IMR-90 (cell line): ENCODE measurements at regions not wholly inside any gene's neighbourhood (a gene's known extent, or its start where the extent isn't known, plus 50 kb on each side); places are given as distances from the start of the nearest gene placed in this dataset.

Experiments used
- ATAC-seq: fragments of 200-7000 bp; cut with Tn5 transposase; 2 replicates; pipeline ENCODE4 v1.9.1; 2020; ENCODE audit warnings: low read depth, mild to moderate bottlenecking, moderate library complexity
- BruUV-seq: library from RNA; stranded (reverse); fragments of 400-500 nt; replicated peaks from 2 replicates; lab custom pipeline; 2021; lab: Mats Ljungman, UMichigan
- CTCF ChIA-PET: fragments of 300-600 bp; formaldehyde crosslinking; extraction: SDS; loops from one replicate; lab custom pipeline; 2021; ENCODE audit warnings: antibody characterized with exemption; lab: Yijun Ruan, JAX
- POLR2A ChIA-PET: fragments of 300-600 bp; sonication (Branson Sonifier 250); formaldehyde crosslinking; loops from one replicate; lab custom pipeline; 2022; ENCODE audit warnings: antibody characterized with exemption; ENCODE audit not compliant: unreplicated experiment; lab: Charles Lee
- DNase-seq: peaks from one replicate; pipeline ENCODE4 v3.0.0; 2013
- H2AFZ ChIP-seq: replicated peaks from 2 replicates; pipeline ENCODE3; 2013; ENCODE audit warnings: low read length, mild to moderate bottlenecking; ENCODE audit not compliant: poor library complexity
- H2AK5ac ChIP-seq: 2 replicates; pipeline ENCODE4 v1.6.1; 2013; ENCODE audit warnings: low read depth, low read length, inconsistent platforms
- H2AK9ac ChIP-seq: replicated peaks from 2 replicates; pipeline ENCODE3; 2013; ENCODE audit warnings: mild to moderate bottlenecking, low read depth, low read length, moderate library complexity; ENCODE audit not compliant: poor library complexity
- H2BK120ac ChIP-seq: 2 replicates; pipeline ENCODE4 v1.6.1; 2013; ENCODE audit warnings: low read depth, low read length, inconsistent platforms
- H2BK15ac ChIP-seq: 3 replicates; pipeline ENCODE4 v1.6.1; 2013; ENCODE audit warnings: low read depth, low read length, inconsistent platforms
- H2BK20ac ChIP-seq: 2 replicates; pipeline ENCODE4 v1.6.1; 2013; ENCODE audit warnings: low read depth, mild to moderate bottlenecking, inconsistent platforms, low read length, moderate library complexity
- H2BK5ac ChIP-seq: 2 replicates; pipeline ENCODE4 v1.6.1; 2013; ENCODE audit warnings: mild to moderate bottlenecking, low read depth, low read length, inconsistent platforms; ENCODE audit not compliant: poor library complexity, severe bottlenecking
- H3K14ac ChIP-seq: replicated peaks from 2 replicates; pipeline ENCODE4 v1.6.1; 2013; ENCODE audit warnings: low read depth, low read length, inconsistent platforms
- H3K18ac ChIP-seq: 2 replicates; pipeline ENCODE4 v1.6.1; 2013; ENCODE audit warnings: low read depth, low read length, control low read depth
- H3K23ac ChIP-seq: 2 replicates; pipeline ENCODE4 v1.6.1; 2013; ENCODE audit warnings: low read depth, low read length, inconsistent platforms
- H3K27ac ChIP-seq: 2 replicates; pipeline ENCODE4 v1.5.1; 2013; ENCODE audit warnings: mild to moderate bottlenecking, control low read depth, low read length; ENCODE audit not compliant: insufficient read depth
- H3K27me3 ChIP-seq: 2 replicates; pipeline ENCODE4 v1.6.1; 2013; ENCODE audit warnings: low read length; ENCODE audit not compliant: control insufficient read depth, insufficient read depth
- H3K36me3 ChIP-seq: 2 replicates; pipeline ENCODE4 v1.6.1; 2013; ENCODE audit warnings: low read length, mixed read lengths; ENCODE audit not compliant: control insufficient read depth, insufficient read depth
- H3K4ac ChIP-seq: 2 replicates; pipeline ENCODE4 v1.6.1; 2013; ENCODE audit warnings: low read depth, low read length, inconsistent platforms
- H3K4me1 ChIP-seq: 2 replicates; pipeline ENCODE4 v1.6.1; 2013; ENCODE audit warnings: low read length, mixed read lengths; ENCODE audit not compliant: control insufficient read depth, insufficient read depth
- H3K4me2 ChIP-seq: 2 replicates; pipeline ENCODE4 v1.6.1; 2013; ENCODE audit warnings: low read depth, mild to moderate bottlenecking, control low read depth, low read length, moderate library complexity
- H3K4me3 ChIP-seq: 2 replicates; pipeline ENCODE4 v1.5.1; 2013; ENCODE audit warnings: low read depth, mild to moderate bottlenecking, control low read depth, low read length, moderate library complexity; ENCODE audit not compliant: insufficient read depth
- H3K56ac ChIP-seq: 2 replicates; pipeline ENCODE4 v1.6.1; 2013; ENCODE audit warnings: low read length, inconsistent platforms; ENCODE audit not compliant: insufficient read depth; ENCODE audit errors: extremely low read depth
- H3K79me1 ChIP-seq, 2 experiments: 2 replicates each; pipeline ENCODE4 v1.6.1; 2013; ENCODE audit warnings: low read length in 2 of 2, inconsistent platforms in 1 of 2, low read depth in 1 of 2
- H3K9ac ChIP-seq: 2 replicates; pipeline ENCODE4 v1.6.1; 2013; ENCODE audit warnings: low read depth, low read length, control low read depth
- H3K9me1 ChIP-seq: 2 replicates; pipeline ENCODE4 v1.6.1; 2013; ENCODE audit warnings: low read length, inconsistent platforms; ENCODE audit not compliant: insufficient read depth
- H3K9me3 ChIP-seq: 2 replicates; pipeline ENCODE4 v1.6.1; 2013; ENCODE audit warnings: low read length; ENCODE audit not compliant: control insufficient read depth, insufficient read depth
- H4K20me1 ChIP-seq: 2 replicates; pipeline ENCODE4 v1.6.1; 2013; ENCODE audit warnings: low read length, inconsistent platforms; ENCODE audit not compliant: insufficient read depth
- H4K5ac ChIP-seq: 2 replicates; pipeline ENCODE4 v1.6.1; 2013; ENCODE audit warnings: mild to moderate bottlenecking, low read depth, low read length, control low read depth
- H4K8ac ChIP-seq, 2 experiments: 2 replicates each; pipeline ENCODE4 v1.6.1; 2013; ENCODE audit warnings: low read depth in 2 of 2, low read length in 2 of 2, control low read depth in 1 of 2, inconsistent platforms in 1 of 2
- H4K91ac ChIP-seq: 2 replicates; pipeline ENCODE4 v1.6.1; 2013; ENCODE audit warnings: low read depth, low read length, inconsistent platforms; ENCODE audit not compliant: insufficient read depth
- BHLHE40 ChIP-seq: fragments of 150-350 bp; IDR thresholded peaks from 2 replicates; pipeline ENCODE4 v1.6.1; 2016; ENCODE audit warnings: mild to moderate bottlenecking, low read depth, low read length
- CEBPB ChIP-seq: IDR thresholded peaks from 2 replicates; pipeline ENCODE4 v1.6.1; 2012; ENCODE audit warnings: low read depth, low read length, improper control_type of control experiment
- CHD1 ChIP-seq: IDR thresholded peaks from 2 replicates; pipeline ENCODE4 v1.6.1; 2012; ENCODE audit warnings: low read depth, low read length, improper control_type of control experiment
- ELK1 ChIP-seq: fragments of 150-350 bp; IDR thresholded peaks from 2 replicates; pipeline ENCODE4 v1.6.1; 2016; ENCODE audit warnings: low read depth, mild to moderate bottlenecking, low read length, moderate library complexity, borderline replicate concordance
- MAFK ChIP-seq: IDR thresholded peaks from 2 replicates; pipeline ENCODE4 v1.6.1; 2012; ENCODE audit warnings: low read depth, low read length, improper control_type of control experiment
- POLR2A ChIP-seq: IDR thresholded peaks from 2 replicates; pipeline ENCODE4 v1.6.1; 2012; ENCODE audit warnings: mild to moderate bottlenecking, low read depth, low read length
- RAD21 ChIP-seq: IDR thresholded peaks from 2 replicates; pipeline ENCODE4 v1.6.1; 2012; ENCODE audit warnings: low read length, improper control_type of control experiment
- RFX5 ChIP-seq: IDR thresholded peaks from 2 replicates; pipeline ENCODE4 v1.8.0; 2012; ENCODE audit warnings: low read depth, mild to moderate bottlenecking, low read length, moderate library complexity
- SMC3 ChIP-seq: fragments of 150-350 bp; IDR thresholded peaks from 2 replicates; pipeline ENCODE4 v1.6.1; 2016; ENCODE audit warnings: low read depth, mild to moderate bottlenecking, antibody characterized with exemption, low read length, moderate library complexity
- USF2 ChIP-seq: fragments of 150-350 bp; IDR thresholded peaks from 2 replicates; pipeline ENCODE4 v1.6.1; 2017; ENCODE audit warnings: mild to moderate bottlenecking, antibody characterized with exemption, low read length, low read depth
- WGBS, 2 experiments: methylation state at CpG; one replicate each; pipeline versions ENCODE4 v1.1.5 to v1.1.7; 2013; ENCODE audit warnings: missing lambda C conversion rate in 2 of 2; ENCODE audit not compliant: insufficient read length in 1 of 2; ENCODE audit errors: extremely low coverage in 2 of 2; 5-methylcytosine and 5-hydroxymethylcytosine counted together
- dilution Hi-C: fragments of 300-500 bp; cut with HindIII; formaldehyde crosslinking; loops from one replicate; pipeline ENCODE4 v1.14.3; 2018; ENCODE audit warnings: low sequenced_read_pairs; ENCODE audit not compliant: unreplicated experiment
- in situ Hi-C: fragments of 300-500 bp; cut with MboI; formaldehyde crosslinking; loops from 3 replicates; pipeline ENCODE4 v1.14.3; 2019; ENCODE audit warnings: low sequenced_read_pairs, inconsistent platforms, mixed read lengths
- intact Hi-C: fragments of 100-400 bp; cut with micrococcal nuclease; formaldehyde crosslinking; loops from 2 replicates; pipeline ENCODE4 v1.10.0; 2022
- TF ChIP-seq, protein P1 (sequence below): conservative IDR thresholded peaks from 2 replicates; pipeline ENCODE4 v1.5.1; 2012; ENCODE audit warnings: mild to moderate bottlenecking, low read depth, low read length, improper control_type of control experiment

GRCh38 chr4:167745024-167745687 is 347.2 kb upstream of the ANXA10 start:
- H3K4ac ChIP-seq: no peak overlapping the region
- DNase-seq (no peak), ATAC-seq (no peak)
- in situ Hi-C loops (no loop called here), dilution Hi-C loops (no loop called here), intact Hi-C loops (no loop called here)
- H3K9me1 ChIP-seq: no peaks in the 10 kb centered on the region
- no peaks in the 10 kb centered on the region for H3K4me1 ChIP-seq
- no TSS peak for BruUV-seq
- no peak overlapping the region for H2AK5ac ChIP-seq
- H3K18ac ChIP-seq: no peak overlapping the region
- H3K56ac ChIP-seq: no peak overlapping the region
- H3K4me3 ChIP-seq: no peak overlapping the region
- H3K79me1 ChIP-seq: no peaks in the 10 kb centered on the region
- CTCF ChIA-PET: interaction anchor here (0.6 kb wide), 1 partner anchor 288 kb away, joined by 11 read pairs; no protein-coding TSS in a partner anchor
- H4K91ac ChIP-seq: no peak overlapping the region
- no peaks in the 10 kb centered on the region for H3K27me3 ChIP-seq
- H3K9me3 ChIP-seq: no peaks in the 10 kb centered on the region
- no peak overlapping the region for H4K8ac ChIP-seq
- POLR2A ChIA-PET: no interaction called here
- no peak overlapping the region for H3K9ac ChIP-seq
- H2BK15ac ChIP-seq: no peak overlapping the region
- TF ChIP-seq BHLHE40 (no peak), RAD21 (no peak), CEBPB (no peak), RFX5 (no peak), USF2 (no peak), CHD1 (no peak), ELK1 (no peak), POLR2A (no peak), MAFK (no peak), SMC3 (no peak)
- TF ChIP-seq, protein P1, sequence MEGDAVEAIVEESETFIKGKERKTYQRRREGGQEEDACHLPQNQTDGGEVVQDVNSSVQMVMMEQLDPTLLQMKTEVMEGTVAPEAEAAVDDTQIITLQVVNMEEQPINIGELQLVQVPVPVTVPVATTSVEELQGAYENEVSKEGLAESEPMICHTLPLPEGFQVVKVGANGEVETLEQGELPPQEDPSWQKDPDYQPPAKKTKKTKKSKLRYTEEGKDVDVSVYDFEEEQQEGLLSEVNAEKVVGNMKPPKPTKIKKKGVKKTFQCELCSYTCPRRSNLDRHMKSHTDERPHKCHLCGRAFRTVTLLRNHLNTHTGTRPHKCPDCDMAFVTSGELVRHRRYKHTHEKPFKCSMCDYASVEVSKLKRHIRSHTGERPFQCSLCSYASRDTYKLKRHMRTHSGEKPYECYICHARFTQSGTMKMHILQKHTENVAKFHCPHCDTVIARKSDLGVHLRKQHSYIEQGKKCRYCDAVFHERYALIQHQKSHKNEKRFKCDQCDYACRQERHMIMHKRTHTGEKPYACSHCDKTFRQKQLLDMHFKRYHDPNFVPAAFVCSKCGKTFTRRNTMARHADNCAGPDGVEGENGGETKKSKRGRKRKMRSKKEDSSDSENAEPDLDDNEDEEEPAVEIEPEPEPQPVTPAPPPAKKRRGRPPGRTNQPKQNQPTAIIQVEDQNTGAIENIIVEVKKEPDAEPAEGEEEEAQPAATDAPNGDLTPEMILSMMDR: no peak
- H3K27ac ChIP-seq: no peak overlapping the region
- no peak overlapping the region for H3K23ac ChIP-seq
- no peaks in the 10 kb centered on the region for H4K20me1 ChIP-seq
- no peaks in the 10 kb centered on the region for H3K36me3 ChIP-seq
- no peak overlapping the region for H4K5ac ChIP-seq
- no peak overlapping the region for H2BK20ac ChIP-seq
- no peak overlapping the region for H2BK120ac ChIP-seq
- no peak overlapping the region for H2BK5ac ChIP-seq
- H2AK9ac ChIP-seq: no peak overlapping the region
- no peak overlapping the region for H2AFZ ChIP-seq
- no peak overlapping the region for H3K14ac ChIP-seq
- WGBS, 2 experiments: 31% methylated on average over 2 of the region's 6 CpGs; no CpG with 5 or more reads in 1 of the 2 experiments
- H3K4me2 ChIP-seq: no peak overlapping the region
